Motor neuron (in vitro differentiated cells): ENCODE measurements at regions not wholly inside any gene's neighbourhood (a gene's known extent, or its start where the extent isn't known, plus 50 kb on each side); places are given as distances from the start of the nearest gene placed in this dataset.
A peak's percentile ranks its signal among the peaks of the same experiment; 100 is the strongest.
"Not testable (repeated sequence)": the region's sequence is repeated elsewhere in the genome, so short reads cannot be mapped to it uniquely, and the experiment has no call there.

Source experiments
- ATAC-seq, 8 experiments: fragments of 200-7000 bp; cut with Tn5 transposase; replicated peaks in 6 of 8; 2 replicates each; pipeline ENCODE4 v1.8.0; 2021; ENCODE audit warnings: mild to moderate bottlenecking in 8 of 8, moderate library complexity in 8 of 8
- H3K27ac ChIP-seq, 2 donors: fragments of 250-450 bp; sonication (Bioruptor Pico); 2 replicates each; pipeline ENCODE4 v1.9.0; 2021; ENCODE audit warnings: antibody characterized with exemption in 2 of 2, mild to moderate bottlenecking in 2 of 2, moderate library complexity in 1 of 2
- H3K4me1 ChIP-seq, 2 donors: fragments of 250-450 bp; sonication (Bioruptor Pico); replicated peaks in 1 of 2; 2 replicates each; pipeline ENCODE4 v1.6.1; 2021; ENCODE audit warnings: antibody characterized with exemption in 2 of 2, mild to moderate bottlenecking in 2 of 2, moderate library complexity in 1 of 2
- H3K4me3 ChIP-seq, 5 donors: fragments of 250-450 bp; sonication (Bioruptor Pico); 2 replicates each; pipeline ENCODE4 v1.9.0; 2021; ENCODE audit warnings: antibody characterized with exemption in 5 of 5, mild to moderate bottlenecking in 5 of 5, moderate library complexity in 4 of 5
- WGBS, 10 experiments: fragments of 450-650 bp; shearing (Covaris generic); methylation state at CpG; one replicate each; pipeline ENCODE4 v1.0.0; 2022; 5-methylcytosine and 5-hydroxymethylcytosine counted together
- in situ Hi-C, 9 experiments: fragments of 400-800 bp; cut with MboI; loops; one replicate each; pipeline ENCODE4 v1.15.0; 2021; ENCODE audit warnings: low sequenced_read_pairs in 9 of 9, low pct_unique_long_range_greater_than_20kb in 2 of 9; ENCODE audit not compliant: unreplicated experiment in 9 of 9

GRCh38 chr16:50457979-50458491 lies 89.2 kb upstream of the BRD7 start:
- peaks cover 9 to 17% of the 10 kb centered on the region in 2 donors for H3K4me1 ChIP-seq
- H3K4me3 ChIP-seq = no peak overlapping the region
- peak; percentile 38 to 79 (median 52) for ATAC-seq
- no peak overlapping the region for H3K27ac ChIP-seq
- WGBS, 10 experiments = 58 to 100% (median 72%) methylated on average over 1 to 2 of the region's 5 CpGs; no CpG with 5 or more reads in 4 of the 10 experiments
- in situ Hi-C loops = no loop called here

DNA sequence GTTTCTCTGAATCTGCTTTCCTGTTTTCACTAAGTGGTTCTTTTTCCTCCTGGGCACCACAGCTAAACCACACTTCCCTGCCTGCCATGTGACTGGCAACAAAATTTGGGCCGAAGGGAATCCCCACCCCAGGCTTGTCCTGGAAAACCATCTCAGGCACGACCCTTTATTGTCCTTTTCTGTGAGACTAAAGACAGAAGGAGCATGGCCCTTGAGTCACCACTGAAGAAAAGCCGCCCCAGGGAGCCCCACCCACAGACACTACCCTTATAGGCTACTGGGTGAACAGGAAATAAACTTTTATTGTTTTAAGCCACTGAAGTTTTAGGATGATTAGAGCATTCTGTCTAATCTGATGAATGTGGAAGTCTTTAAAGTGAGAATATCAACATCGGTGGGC lies 88.6 kb upstream of the BRD7 start:
- peaks cover 8 to 14% of the 10 kb centered on the region in 2 donors for H3K4me1 ChIP-seq
- H3K27ac ChIP-seq = no peak overlapping the region
- no peak overlapping the region for H3K4me3 ChIP-seq
- peak in 2 of 8 experiments; percentile 73 to 88 for ATAC-seq
- in situ Hi-C loops = no loop called here
- 0 to 80% (median 45%) methylated on average over 1 to 4 of the region's 4 CpGs; no CpG with 5 or more reads in 2 of the 10 experiments for WGBS, 10 experiments

GRCh38 chr16:50455288-50455845 lies 86.6 kb upstream of the BRD7 start:
- 60 to 100% (median 80%) methylated on average over 1 to 4 of the region's 7 CpGs; no CpG with 5 or more reads in 4 of the 10 experiments for WGBS, 10 experiments
- peaks cover 15 to 24% of the 10 kb centered on the region in 2 donors for H3K4me1 ChIP-seq
- no peak for ATAC-seq
- no peak overlapping the region for H3K27ac ChIP-seq
- in situ Hi-C loops = no loop called here
- no peak overlapping the region for H3K4me3 ChIP-seq

GRCh38 chr16:50453446-50453845 lies 84.7 kb upstream of the BRD7 start:
- Histone ChIP-seq H3K4me1 (peaks cover 15 to 18% of the 10 kb centered on the region in 2 donors), H3K4me3 (no peak overlapping the region), H3K27ac (no peak overlapping the region)
- no peak for ATAC-seq
- in situ Hi-C loops = no loop called here
- 54 to 100% (median 81%) methylated on average over 1 to 6 of the region's 7 CpGs; no CpG with 5 or more reads in 6 of the 10 experiments for WGBS, 10 experiments

DNA sequence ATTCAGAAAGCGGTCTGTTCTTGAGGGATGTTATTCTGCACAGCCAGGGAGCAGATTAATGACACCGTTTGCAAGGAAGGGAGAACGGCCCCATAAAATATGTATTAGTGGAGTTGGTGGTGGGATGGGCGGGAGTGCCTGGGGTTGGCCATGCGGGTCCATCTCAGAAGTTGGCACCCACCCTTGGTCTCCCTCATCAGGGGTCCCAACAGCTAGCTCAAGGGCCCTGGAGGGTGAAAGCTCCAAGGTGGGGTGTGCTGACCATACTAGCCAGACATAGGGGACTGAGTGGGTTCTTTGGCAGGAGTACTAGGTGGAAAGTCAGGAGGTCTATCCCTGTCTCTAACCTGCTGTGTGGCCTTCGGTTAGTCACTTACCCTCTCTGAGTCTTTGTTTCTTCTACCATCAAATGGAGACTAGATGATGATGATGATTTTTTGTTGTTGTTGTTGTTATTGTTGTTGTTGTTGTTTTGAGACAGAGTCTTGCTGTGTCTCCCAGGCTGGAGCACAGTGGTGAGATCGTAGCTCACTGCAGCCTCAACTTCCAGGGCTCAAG lies 83.2 kb upstream of the BRD7 start:
- 33 to 91% (median 78%) methylated on average over 2 to 6 of the region's 7 CpGs; no CpG with 5 or more reads in 4 of the 10 experiments for WGBS, 10 experiments
- Histone ChIP-seq H3K4me3 (no peak overlapping the region), H3K27ac (no peak overlapping the region), H3K4me1 (peaks cover 7 to 15% of the 10 kb centered on the region in 2 donors)
- no peak for ATAC-seq
- in situ Hi-C loops = no loop called here

DNA sequence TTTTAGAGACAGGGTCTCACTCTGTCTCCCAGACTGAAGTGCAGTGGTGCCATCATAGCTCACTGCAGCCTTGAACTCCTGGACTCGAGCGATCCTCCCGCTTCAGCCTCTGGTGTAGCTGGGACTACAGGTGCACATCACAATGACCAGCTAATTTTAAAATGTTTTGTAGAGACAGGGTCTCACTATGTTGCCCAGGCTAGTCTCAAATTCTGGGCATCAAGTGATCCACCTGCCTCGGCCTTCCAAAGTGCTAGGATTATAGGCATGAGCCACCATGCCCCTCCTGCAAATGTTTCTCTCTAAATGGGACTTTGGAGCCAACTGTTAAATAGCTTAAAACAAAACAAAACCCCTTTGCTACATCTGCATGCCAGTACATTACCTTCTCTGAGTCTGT lies 82.2 kb upstream of the BRD7 start:
- 20 to 100% (median 93%) methylated on average over 1 to 4 of the region's 4 CpGs; no CpG with 5 or more reads in 4 of the 10 experiments for WGBS, 10 experiments
- no peak overlapping the region for H3K4me3 ChIP-seq
- peaks cover 8 to 17% of the 10 kb centered on the region in 2 donors for H3K4me1 ChIP-seq
- ATAC-seq = no peak
- in situ Hi-C loops = no loop called here
- no peak overlapping the region for H3K27ac ChIP-seq

GRCh38 chr16:50449800-50450199 lies 81.0 kb upstream of the BRD7 start:
- ATAC-seq = no peak
- peaks cover 13 to 23% of the 10 kb centered on the region in 2 donors for H3K4me1 ChIP-seq
- in situ Hi-C loops = no loop called here
- 0 to 74% (median 47%) methylated on average over 1 to 3 of the region's 6 CpGs; no CpG with 5 or more reads in 4 of the 10 experiments for WGBS, 10 experiments
- H3K4me3 ChIP-seq = no peak overlapping the region
- no peak overlapping the region for H3K27ac ChIP-seq

GRCh38 chr16:50448981-50449380 lies 80.2 kb upstream of the BRD7 start:
- in situ Hi-C loops = no loop called here
- no peak overlapping the region for H3K27ac ChIP-seq
- H3K4me1 ChIP-seq = peaks cover 13 to 23% of the 10 kb centered on the region in 2 donors
- no peak overlapping the region for H3K4me3 ChIP-seq
- 61 to 100% (median 82%) methylated on average over 2 to 6 of the region's 10 CpGs; no CpG with 5 or more reads in 4 of the 10 experiments for WGBS, 10 experiments
- no peak for ATAC-seq

- peak in 1 of 8 experiments; percentile 66 for ATAC-seq
- in situ Hi-C loops = no loop called here
- peaks cover 13 to 23% of the 10 kb centered on the region in 2 donors for H3K4me1 ChIP-seq
- no peak overlapping the region for H3K27ac ChIP-seq
- 0 to 79% (median 53%) methylated on average over 1 to 6 of the region's 8 CpGs; no CpG with 5 or more reads in 2 of the 10 experiments for WGBS, 10 experiments
- no peak overlapping the region for H3K4me3 ChIP-seq
Observed at GRCh38 chr16:50448522-50448921, 79.7 kb upstream of the BRD7 start.

DNA sequence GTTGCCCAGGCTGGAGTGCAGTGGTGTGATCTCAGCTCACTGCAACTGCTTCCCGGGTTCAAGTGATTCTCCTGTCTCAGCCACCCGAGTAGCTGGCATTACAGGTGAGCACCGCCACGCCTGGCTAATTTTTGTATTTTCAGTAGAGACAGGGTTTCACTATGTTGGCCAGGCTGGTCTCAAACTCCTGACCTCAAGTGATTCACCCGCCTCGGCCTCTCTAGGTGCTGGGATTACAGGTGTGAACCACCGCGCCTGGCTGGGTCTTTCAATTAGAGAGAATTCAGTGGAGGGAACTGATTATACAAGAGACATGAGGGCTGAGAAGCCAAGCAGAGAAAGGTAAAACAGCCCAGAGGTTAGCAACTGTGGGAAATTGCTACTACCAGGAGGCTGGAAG lies 78.6 kb upstream of the BRD7 start:
- H3K4me3 ChIP-seq, in situ Hi-C loops, H3K27ac ChIP-seq, ATAC-seq: not testable (repeated sequence)
- WGBS, 10 experiments = 60 to 100% (median 82%) methylated on average over 1 to 6 of the region's 8 CpGs; no CpG with 5 or more reads in 1 of the 10 experiments
- H3K4me1 ChIP-seq = peaks cover 13 to 23% of the 10 kb centered on the region in 2 donors

GRCh38 chr16:50446861-50447260 lies 78.1 kb upstream of the BRD7 start:
- no peak overlapping the region for H3K27ac ChIP-seq

DNA sequence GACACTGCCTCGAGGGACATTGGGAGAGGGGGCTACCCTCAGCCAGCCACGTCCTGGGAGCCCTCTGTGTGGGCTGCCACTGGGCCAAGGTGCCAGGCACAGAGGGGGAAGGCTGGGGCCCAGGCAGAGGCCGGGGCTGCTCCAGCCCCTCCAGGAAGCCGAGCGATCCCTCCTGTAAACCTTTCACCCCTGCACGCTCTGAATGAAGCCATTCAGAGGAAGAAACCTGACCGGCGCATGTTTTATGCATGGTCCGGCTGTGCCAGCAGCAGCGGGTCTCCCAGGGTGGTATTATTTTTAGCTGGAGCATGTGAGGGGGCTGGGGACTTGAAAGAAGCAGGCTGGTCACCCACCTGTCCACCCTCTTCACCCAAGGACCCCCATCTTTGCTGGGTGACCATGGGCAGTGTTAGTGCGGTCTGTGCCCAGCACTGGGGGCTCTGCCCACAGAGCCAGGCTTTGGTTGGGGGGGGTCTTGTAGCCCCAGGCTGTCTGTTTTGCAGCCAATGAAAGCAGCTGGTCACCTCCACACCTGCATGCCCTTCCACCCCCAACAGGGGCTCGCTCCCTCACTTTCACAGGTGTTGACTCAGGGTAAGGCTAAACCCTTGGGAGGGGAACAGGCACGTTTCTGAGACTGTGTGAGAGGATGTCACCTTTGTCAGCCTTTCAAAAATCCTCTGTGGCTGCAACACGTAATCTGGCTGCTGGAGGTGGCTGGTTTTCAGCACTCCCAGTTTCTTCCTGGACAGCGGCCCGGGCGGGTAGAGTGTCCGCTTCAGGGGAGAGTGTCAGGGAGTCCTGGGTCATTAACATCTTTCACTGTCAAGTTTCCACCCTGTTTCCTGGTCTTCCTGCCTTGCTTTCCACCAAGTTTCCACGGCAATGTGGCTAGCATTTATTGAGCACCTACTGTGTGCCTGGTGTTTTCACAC lies 77.1 kb upstream of the BRD7 start:
- ATAC-seq = peak in 5 of 8 experiments; percentile 33 to 55 (median 41)
- no peak overlapping the region for H3K4me3 ChIP-seq
- H3K4me1 ChIP-seq = peaks cover 6 to 14% of the 10 kb centered on the region in 2 donors
- in situ Hi-C loops = no loop called here
- H3K27ac ChIP-seq = no peak overlapping the region
- WGBS, 10 experiments = 40 to 100% (median 61%) methylated on average over 1 to 5 of the region's 19 CpGs; no CpG with 5 or more reads in 4 of the 10 experiments

More at GRCh38 chr16:50446861-50447260, 78.1 kb upstream of the BRD7 start:
- 90 to 100% methylated on average over 1 to 2 of the region's 4 CpGs; no CpG with 5 or more reads in 8 of the 10 experiments for WGBS, 10 experiments
- H3K4me3 ChIP-seq = no peak overlapping the region
- H3K4me1 ChIP-seq = peaks cover 12 to 22% of the 10 kb centered on the region in 2 donors
- no peak for ATAC-seq
- in situ Hi-C loops = no loop called here

DNA sequence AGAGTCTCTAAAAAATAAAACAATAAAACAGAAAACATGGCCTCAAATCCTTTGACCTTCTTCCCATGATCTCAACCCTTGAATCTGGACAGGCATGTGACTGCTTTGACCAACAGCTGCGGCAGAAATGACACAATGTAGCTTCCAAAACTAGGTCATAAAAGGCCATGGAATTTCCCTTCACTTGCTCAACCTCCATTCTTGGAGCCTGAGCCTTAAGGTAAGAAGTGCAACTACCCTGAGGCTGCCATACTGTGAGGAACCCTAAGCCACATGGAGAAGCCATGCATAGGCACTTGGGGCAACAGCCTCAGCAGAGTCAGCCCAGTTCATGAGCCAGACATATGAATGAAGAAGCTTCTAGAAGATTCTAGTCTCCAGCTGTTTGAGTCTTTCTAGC lies 75.7 kb upstream of the BRD7 start:
- Histone ChIP-seq H3K27ac (no peak overlapping the region), H3K4me3 (no peak overlapping the region), H3K4me1 (peaks cover 6 to 9% of the 10 kb centered on the region in 2 donors)
- 13 to 100% (median 60%) methylated on average over 1 of the region's 1 CpG; no CpG with 5 or more reads in 5 of the 10 experiments for WGBS, 10 experiments
- in situ Hi-C loops = no loop called here
- ATAC-seq = no peak
